SK-N-MC (cell line): ENCODE measurements at regions not wholly inside any gene's neighbourhood (a gene's known extent, or its start where the extent isn't known, plus 50 kb on each side); places are given as distances from the start of the nearest gene placed in this dataset.

Experiments
- EZH2 ChIP-seq: fragments of 200-600 bp; sonication (generic); IDR thresholded peaks from one replicate; pipeline ENCODE4 v1.6.1; 2017; ENCODE audit warnings: antibody characterized with exemption
- FOXP2 ChIP-seq: optimal IDR thresholded peaks from 2 replicates; pipeline ENCODE3; 2011; ENCODE audit warnings: mild to moderate bottlenecking, moderate library complexity; ENCODE audit not compliant: insufficient read depth; ENCODE audit errors: extremely low read length, control extremely low read depth
- POLR2AphosphoS5 ChIP-seq: IDR thresholded peaks from 2 replicates; pipeline ENCODE4 v1.6.1; 2012; ENCODE audit warnings: mild to moderate bottlenecking, low read depth, low read length, borderline replicate concordance

DNA sequence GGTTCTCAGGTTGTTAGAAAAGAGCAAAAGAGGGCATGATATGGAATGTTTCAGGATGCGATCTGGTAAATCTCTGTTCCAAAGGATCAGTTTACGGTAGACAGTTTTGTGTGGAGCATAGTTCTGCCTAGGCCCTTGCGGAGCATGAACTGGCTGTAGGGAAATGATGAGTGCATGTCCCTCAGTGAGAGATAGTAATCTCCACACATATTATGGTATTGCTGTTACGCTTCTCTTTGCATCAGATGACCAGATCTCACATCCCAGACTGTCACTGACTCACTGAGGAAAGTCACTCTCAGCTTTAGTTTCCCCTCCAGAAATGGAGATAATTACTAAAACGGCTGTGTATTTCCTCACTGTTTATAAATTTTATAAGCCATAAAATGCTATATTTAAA, 836.0 kb downstream of the JRKL start:
- TF ChIP-seq EZH2 (no peak), POLR2AphosphoS5 (no peak), FOXP2 (no peak)
